NB4 (cell line): ENCODE measurements at regions not wholly inside any gene's neighbourhood (a gene's known extent, or its start where the extent isn't known, plus 50 kb on each side); places are given as distances from the start of the nearest gene placed in this dataset.

Experiments used
- DNase-seq: peaks from one replicate; pipeline ENCODE4 v3.0.0; 2010; ENCODE audit warnings: low read depth
- H3K4me3 ChIP-seq: one replicate; pipeline ENCODE4 v1.5.1; 2011; ENCODE audit warnings: mild to moderate bottlenecking, low read depth, low read length, moderate library complexity
- MYC ChIP-seq: IDR thresholded peaks from 2 replicates; pipeline ENCODE4 v1.6.1; 2011; ENCODE audit warnings: low read depth, low read length
- POLR2A ChIP-seq: IDR thresholded peaks from 2 replicates; pipeline ENCODE4 v1.6.1; 2011; ENCODE audit warnings: mild to moderate bottlenecking; ENCODE audit not compliant: insufficient read length; ENCODE audit errors: extremely low read depth
- TF ChIP-seq, protein P1 (sequence below): IDR thresholded peaks from 2 replicates; pipeline ENCODE4 v1.6.1; 2011; ENCODE audit warnings: low read depth, low read length
- TF ChIP-seq, protein P2 (sequence below): IDR thresholded peaks from one replicate; pipeline ENCODE4 v1.5.1; 2012; ENCODE audit warnings: low read depth, low read length

DNA sequence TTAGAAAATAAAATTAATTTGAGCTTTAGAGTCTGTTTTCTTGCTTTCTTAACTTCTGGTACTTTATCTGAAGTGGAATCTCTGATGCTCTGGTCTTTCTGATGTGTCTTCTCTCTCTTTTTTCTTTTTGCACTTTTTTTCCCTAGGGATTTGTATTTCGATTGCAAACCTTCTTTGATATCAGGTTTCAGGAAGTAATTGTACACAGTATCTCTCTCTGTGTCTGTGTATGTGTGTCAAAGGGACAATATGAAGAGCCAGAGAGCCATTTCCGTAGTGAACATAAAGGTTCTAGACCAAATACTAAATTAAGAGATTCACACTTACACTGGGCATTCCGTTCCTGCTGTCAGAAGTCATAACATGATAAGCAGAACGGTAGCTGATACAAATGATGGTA is 325.0 kb downstream of the PCDH7 start:
- no peak for TF ChIP-seq MYC
- TF ChIP-seq, protein P1, sequence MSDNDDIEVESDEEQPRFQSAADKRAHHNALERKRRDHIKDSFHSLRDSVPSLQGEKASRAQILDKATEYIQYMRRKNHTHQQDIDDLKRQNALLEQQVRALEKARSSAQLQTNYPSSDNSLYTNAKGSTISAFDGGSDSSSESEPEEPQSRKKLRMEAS: no peak
- TF ChIP-seq, protein P2, sequence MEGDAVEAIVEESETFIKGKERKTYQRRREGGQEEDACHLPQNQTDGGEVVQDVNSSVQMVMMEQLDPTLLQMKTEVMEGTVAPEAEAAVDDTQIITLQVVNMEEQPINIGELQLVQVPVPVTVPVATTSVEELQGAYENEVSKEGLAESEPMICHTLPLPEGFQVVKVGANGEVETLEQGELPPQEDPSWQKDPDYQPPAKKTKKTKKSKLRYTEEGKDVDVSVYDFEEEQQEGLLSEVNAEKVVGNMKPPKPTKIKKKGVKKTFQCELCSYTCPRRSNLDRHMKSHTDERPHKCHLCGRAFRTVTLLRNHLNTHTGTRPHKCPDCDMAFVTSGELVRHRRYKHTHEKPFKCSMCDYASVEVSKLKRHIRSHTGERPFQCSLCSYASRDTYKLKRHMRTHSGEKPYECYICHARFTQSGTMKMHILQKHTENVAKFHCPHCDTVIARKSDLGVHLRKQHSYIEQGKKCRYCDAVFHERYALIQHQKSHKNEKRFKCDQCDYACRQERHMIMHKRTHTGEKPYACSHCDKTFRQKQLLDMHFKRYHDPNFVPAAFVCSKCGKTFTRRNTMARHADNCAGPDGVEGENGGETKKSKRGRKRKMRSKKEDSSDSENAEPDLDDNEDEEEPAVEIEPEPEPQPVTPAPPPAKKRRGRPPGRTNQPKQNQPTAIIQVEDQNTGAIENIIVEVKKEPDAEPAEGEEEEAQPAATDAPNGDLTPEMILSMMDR: no peak
- no peak for TF ChIP-seq POLR2A
- DNase-seq: no peak
- no peak overlapping the region for H3K4me3 ChIP-seq

DNA sequence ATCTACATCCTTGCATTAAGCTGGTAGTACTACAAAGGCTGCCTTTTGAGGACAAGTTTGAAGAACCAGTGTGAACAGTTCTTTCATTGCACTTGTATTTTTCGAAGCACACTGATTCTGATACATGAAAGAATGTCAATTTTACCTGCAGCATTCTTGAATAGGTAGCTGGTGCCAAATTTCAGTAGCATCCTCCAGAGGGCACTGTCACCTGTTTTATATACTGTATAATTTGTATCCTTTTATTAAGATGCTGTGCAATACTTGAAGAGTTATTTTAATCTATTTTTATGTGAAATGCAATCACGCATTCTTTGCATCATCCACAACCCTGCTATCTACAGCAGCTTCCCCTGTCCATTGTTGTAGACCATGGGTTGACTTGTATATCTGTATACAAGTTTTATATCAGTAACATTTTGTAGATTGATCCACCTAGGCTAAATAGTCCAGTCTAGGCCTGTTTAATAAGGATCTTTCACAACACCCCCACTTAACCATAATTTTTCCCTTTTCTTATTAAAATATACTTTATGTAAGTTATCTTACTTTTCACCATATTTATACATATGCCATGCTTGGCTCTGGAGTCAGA is 325.7 kb downstream of the PCDH7 start:
- peak; percentile 25 for DNase-seq
- no peak overlapping the region for H3K4me3 ChIP-seq

DNA sequence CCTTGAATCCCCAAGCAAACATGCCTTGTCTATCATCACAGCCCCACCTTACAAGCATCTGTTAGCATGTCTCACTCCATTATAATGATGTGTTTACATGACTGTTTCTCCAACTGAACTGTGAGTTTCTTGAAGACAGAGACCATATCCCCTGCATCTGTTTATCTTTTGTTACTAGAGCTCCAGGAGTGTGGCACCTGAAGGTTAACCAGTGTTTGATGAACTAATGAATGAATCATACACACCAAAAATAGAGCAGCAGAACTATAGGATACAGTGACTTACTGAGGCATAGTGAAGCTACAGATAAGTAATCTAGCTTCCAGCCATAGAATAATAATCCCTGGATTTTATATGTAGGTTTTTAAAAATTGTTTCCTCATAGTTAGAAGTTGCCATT is 331.0 kb downstream of the PCDH7 start:
- TF ChIP-seq POLR2A: no peak
- TF ChIP-seq, protein P2: no peak
- no peak for TF ChIP-seq MYC
- TF ChIP-seq, protein P1: no peak
- no peak for DNase-seq

More for the DNA sequence above, 325.7 kb downstream of the PCDH7 start:
- no peak for TF ChIP-seq POLR2A
- TF ChIP-seq, protein P2: peak; percentile 47

DNA sequence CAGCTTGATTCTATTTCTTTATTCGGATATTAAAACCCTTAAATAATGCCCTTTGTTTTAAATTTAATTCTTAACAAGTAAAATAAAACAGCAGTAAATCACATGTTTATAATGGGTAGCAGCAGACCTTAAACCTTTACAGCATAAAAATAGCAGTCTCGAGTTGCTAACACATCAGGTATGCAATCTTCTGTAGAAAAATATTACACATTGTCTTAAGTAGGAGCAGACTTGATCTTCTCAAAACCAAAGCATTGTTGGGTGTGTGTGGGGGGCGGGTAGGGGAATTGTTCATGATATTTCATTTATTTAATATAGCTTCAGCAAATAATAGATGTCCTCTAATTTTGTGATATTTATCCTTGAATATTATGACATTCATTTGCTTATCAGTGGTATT is 331.4 kb downstream of the PCDH7 start:
- TF ChIP-seq, protein P1: no peak
- TF ChIP-seq, protein P2: no peak
- no peak for TF ChIP-seq POLR2A
- TF ChIP-seq MYC: no peak
- H3K4me3 ChIP-seq: no peak overlapping the region
- no peak for DNase-seq

More for the DNA sequence above, 331.0 kb downstream of the PCDH7 start:
- no peak overlapping the region for H3K4me3 ChIP-seq

DNA sequence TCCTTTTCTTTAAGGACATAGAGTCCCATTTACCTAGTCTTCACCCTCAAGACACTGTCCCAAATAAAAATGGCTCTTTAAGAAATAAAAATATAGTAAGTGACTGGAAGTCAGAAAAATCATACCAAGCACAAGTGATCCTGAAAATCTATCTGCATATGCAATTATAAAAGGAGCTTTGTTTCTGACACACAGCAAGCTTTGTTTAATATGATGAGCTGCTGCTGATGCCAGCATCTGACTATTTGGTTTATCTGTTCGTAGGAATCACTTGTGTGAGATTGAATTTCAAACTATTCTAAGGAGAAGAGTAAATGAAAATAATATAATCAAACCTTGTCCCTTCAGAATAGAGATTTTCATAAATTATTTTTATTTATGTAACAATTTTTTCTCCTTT is 332.4 kb downstream of the PCDH7 start:
- DNase-seq: no peak
- no peak overlapping the region for H3K4me3 ChIP-seq
- TF ChIP-seq, protein P1: no peak
- TF ChIP-seq, protein P2: no peak
- no peak for TF ChIP-seq MYC
- TF ChIP-seq POLR2A: no peak

DNA sequence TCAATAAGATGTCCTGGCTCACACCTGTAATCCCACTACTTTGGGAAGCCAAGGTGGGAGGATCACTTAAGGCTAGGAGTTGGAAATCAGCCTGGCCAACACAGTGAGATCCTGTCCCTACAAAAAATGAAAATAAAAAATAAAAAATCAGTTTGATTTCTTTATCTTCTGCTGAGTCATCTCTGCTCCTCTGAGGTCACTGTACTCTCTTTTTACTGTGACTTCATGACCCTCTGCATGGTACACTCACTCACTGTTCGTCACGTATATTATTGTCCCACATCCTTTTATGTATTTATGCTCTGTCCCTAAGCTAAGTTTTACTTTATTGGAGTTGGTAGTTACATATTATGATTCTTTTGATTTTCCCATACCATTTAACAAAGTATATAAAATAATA is 333.3 kb downstream of the PCDH7 start:
- no peak for DNase-seq
- TF ChIP-seq, protein P2: no peak
- TF ChIP-seq, protein P1: no peak
- TF ChIP-seq POLR2A (no peak), MYC (no peak)
- no peak overlapping the region for H3K4me3 ChIP-seq
